ENCODE measurements at regions not wholly inside any gene's neighbourhood (a gene's known extent, or its start where the extent isn't known, plus 50 kb on each side); places are given as distances from the start of the nearest gene placed in this dataset.

- no peak overlapping the region for H2AFZ ChIP-seq
- no peak overlapping the region for H3K27ac ChIP-seq
- POLR2A ChIA-PET (ENCODE audit: unreplicated experiment), result no interaction called here
- H3K79me2 ChIP-seq (ENCODE audit: low read depth), result no peaks in the 10 kb centered on the region
- no TSS peak for BruUV-seq (replicated peaks)
- intact Hi-C loops (cut with micrococcal nuclease; ENCODE audit: unreplicated experiment), result no loop called here
- no peaks in the 10 kb centered on the region for H3K9me3 ChIP-seq (ENCODE audit: insufficient read depth, low read depth)
- no peak overlapping the region for H3K4me2 ChIP-seq
- no peaks in the 10 kb centered on the region for H3F3A ChIP-seq (ENCODE audit: insufficient read depth, low read depth)
- CTCF ChIA-PET, result no interaction called here
- no peaks in the 10 kb centered on the region for H3K4me1 ChIP-seq (replicated peaks; ENCODE audit: insufficient read depth)
- DNase-seq, result no peak
- no peaks in the 10 kb centered on the region for H4K20me1 ChIP-seq (ENCODE audit: insufficient read depth)
- no peaks in the 10 kb centered on the region for H3K36me3 ChIP-seq (ENCODE audit: low read depth)
- no peaks in the 10 kb centered on the region for H3K27me3 ChIP-seq (ENCODE audit: insufficient read depth, low read depth)
- TF ChIP-seq EZH2 (IDR thresholded peaks at IDR 0.05; ENCODE audit: low read depth), result no peak
- TF ChIP-seq CTCF (conservative IDR thresholded peaks at IDR 0.05), result no peak
- H3K4me3 ChIP-seq, result no peak overlapping the region
- H3K9me2 ChIP-seq (ENCODE audit: insufficient read depth), result no peaks in the 10 kb centered on the region
These were observed 213.7 kb upstream of the HABP2 start for GRCh38 chr10:113339121-113339520.

DNA sequence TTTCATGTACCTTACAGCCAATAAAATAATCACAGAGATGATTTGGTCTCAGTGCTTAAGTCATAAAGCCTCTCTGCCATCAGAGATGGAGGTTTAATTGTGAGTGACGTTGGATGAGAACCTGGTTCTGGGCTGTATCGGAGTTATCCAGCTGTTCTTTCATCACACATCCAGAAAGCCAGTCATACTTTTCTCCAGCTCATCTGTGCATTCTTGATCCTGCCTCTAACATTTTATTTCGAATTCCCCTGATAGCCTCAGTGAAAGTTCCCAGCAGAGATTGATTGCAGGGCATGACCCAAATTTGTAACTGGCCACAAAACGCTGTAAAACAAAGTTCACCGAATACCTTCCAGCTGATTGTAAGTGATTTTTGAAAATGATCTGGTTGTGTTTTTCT, 212.6 kb upstream of the HABP2 start:
- intact Hi-C loops (cut with micrococcal nuclease; ENCODE audit: unreplicated experiment), result no loop called here
- TF ChIP-seq CTCF (conservative IDR thresholded peaks at IDR 0.05), result no peak
- TF ChIP-seq EZH2 (IDR thresholded peaks at IDR 0.05; ENCODE audit: low read depth), result no peak
- no peak for DNase-seq
- CTCF ChIA-PET, result no interaction called here
- Histone ChIP-seq H3K36me3 (ENCODE audit: low read depth) (no peaks in the 10 kb centered on the region), H3K79me2 (ENCODE audit: low read depth) (no peaks in the 10 kb centered on the region), H3K9me3 (ENCODE audit: insufficient read depth, low read depth) (no peaks in the 10 kb centered on the region), H2AFZ (no peak overlapping the region), H3K27ac (no peak overlapping the region), H3K4me3 (no peak overlapping the region), H3K9me2 (ENCODE audit: insufficient read depth) (no peaks in the 10 kb centered on the region), H3K27me3 (ENCODE audit: insufficient read depth, low read depth) (no peaks in the 10 kb centered on the region), H3K4me2 (no peak overlapping the region), H3K4me1 (replicated peaks; ENCODE audit: insufficient read depth) (no peaks in the 10 kb centered on the region), H4K20me1 (ENCODE audit: insufficient read depth) (no peaks in the 10 kb centered on the region), H3F3A (ENCODE audit: insufficient read depth, low read depth) (no peaks in the 10 kb centered on the region)
- POLR2A ChIA-PET (ENCODE audit: unreplicated experiment), result no interaction called here
- BruUV-seq (replicated peaks), result no TSS peak

DNA sequence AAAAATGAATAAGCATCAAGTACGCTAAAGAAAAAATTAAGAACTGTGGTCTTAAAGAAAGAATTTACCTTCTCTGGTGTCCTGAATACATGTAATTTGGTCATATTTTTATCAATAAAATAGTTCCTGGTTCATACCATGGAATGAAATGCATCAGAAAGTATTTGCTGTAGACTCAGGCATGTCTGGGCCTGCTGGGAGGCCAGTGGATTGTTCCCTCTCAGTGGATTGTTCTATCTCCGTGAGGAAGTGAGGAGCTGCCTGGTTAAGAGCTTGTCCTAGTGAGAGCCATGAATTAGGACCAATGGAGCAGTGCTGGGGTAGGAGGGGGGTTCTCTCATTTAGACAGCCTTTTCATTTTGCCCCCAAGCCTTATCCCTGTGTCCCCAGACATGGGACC, 211.7 kb upstream of the HABP2 start:
- BruUV-seq (replicated peaks), result no TSS peak
- H3K4me1 ChIP-seq (replicated peaks; ENCODE audit: insufficient read depth), result no peaks in the 10 kb centered on the region
- no peak overlapping the region for H2AFZ ChIP-seq
- no peaks in the 10 kb centered on the region for H3K27me3 ChIP-seq (ENCODE audit: insufficient read depth, low read depth)
- no peak overlapping the region for H3K4me2 ChIP-seq
- H3K9me2 ChIP-seq (ENCODE audit: insufficient read depth), result no peaks in the 10 kb centered on the region
- intact Hi-C loops (cut with micrococcal nuclease; ENCODE audit: unreplicated experiment), result no loop called here
- ChIA-PET POLR2A (ENCODE audit: unreplicated experiment) (no interaction called here), CTCF (no interaction called here)
- H3K27ac ChIP-seq, result no peak overlapping the region
- TF ChIP-seq EZH2 (IDR thresholded peaks at IDR 0.05; ENCODE audit: low read depth) (no peak), CTCF (conservative IDR thresholded peaks at IDR 0.05) (no peak)
- H4K20me1 ChIP-seq (ENCODE audit: insufficient read depth), result no peaks in the 10 kb centered on the region
- no peaks in the 10 kb centered on the region for H3K36me3 ChIP-seq (ENCODE audit: low read depth)
- no peak for DNase-seq
- no peaks in the 10 kb centered on the region for H3K9me3 ChIP-seq (ENCODE audit: insufficient read depth, low read depth)
- no peaks in the 10 kb centered on the region for H3F3A ChIP-seq (ENCODE audit: insufficient read depth, low read depth)
- no peak overlapping the region for H3K4me3 ChIP-seq
- no peaks in the 10 kb centered on the region for H3K79me2 ChIP-seq (ENCODE audit: low read depth)

Data from PC-9 (cell line).